HCT116 (cell line): ENCODE measurements at regions not wholly inside any gene's neighbourhood (a gene's known extent, or its start where the extent isn't known, plus 50 kb on each side); places are given as distances from the start of the nearest gene placed in this dataset.

Experiments
- ATAC-seq: fragments of 200-7000 bp; cut with Tn5 transposase; 2 replicates; pipeline ENCODE4 v1.9.1; 2020; ENCODE audit warnings: mild to moderate bottlenecking, moderate library complexity
- BruUV-seq: library from RNA; stranded (reverse); fragments of 400-500 nt; replicated peaks from 2 replicates; lab custom pipeline; 2021; lab: Mats Ljungman, UMichigan
- CTCF ChIA-PET: fragments of 300-600 bp; sonication (Branson Sonifier 250); formaldehyde crosslinking; loops from one replicate; lab custom pipeline; 2021; ENCODE audit warnings: antibody characterized with exemption; lab: Charles Lee
- POLR2A ChIA-PET: fragments of 300-600, 350-600 bp; sonication (Branson Sonifier 250); formaldehyde crosslinking; loops from one replicate; lab custom pipeline; 2021; ENCODE audit warnings: antibody characterized with exemption; lab: Charles Lee
- RAD21 ChIA-PET, 2 experiments: fragments of 300-600 bp; sonication (Branson Sonifier 250); formaldehyde crosslinking; loops; one replicate each; lab custom pipeline; 2023; ENCODE audit warnings: low total read pairs in 2 of 2; ENCODE audit not compliant: uncharacterized antibody in 2 of 2, unreplicated experiment in 2 of 2, low non-redundant PET in 1 of 2; lab: Charles Lee
- DNase-seq: peaks from one replicate; pipeline ENCODE4 v3.0.0-alpha.2; 2010; ENCODE audit warnings: low read depth, low spot score
- H2AFZ ChIP-seq: fragments of 200-600 bp; shearing (Covaris generic), sonication (generic); 2 replicates; pipeline ENCODE4 v1.6.1; 2017; ENCODE audit warnings: low read depth, mixed run types, mixed read lengths, antibody characterized with exemption, low read length; ENCODE audit not compliant: poor library complexity, severe bottlenecking
- H3K27ac ChIP-seq: 2 replicates; pipeline ENCODE4 v1.5.1; 2012; ENCODE audit warnings: low read depth, low read length
- H3K27me3 ChIP-seq: fragments of 200-600 bp; sonication (generic); 2 replicates; pipeline ENCODE4 v1.6.1; 2016; ENCODE audit warnings: mixed run types, low read length, mixed read lengths; ENCODE audit not compliant: insufficient read depth
- H3K36me3 ChIP-seq, 2 experiments: fragments of 200-500 bp in 1 of 2; fragments of 200-600 bp in 1 of 2; sonication (Bioruptor generic) in 1 of 2; sonication (generic) in 1 of 2; 2 replicates each; pipeline versions ENCODE4 v1.5.1 to v1.6.1; 2014 to 2016; ENCODE audit warnings: low read length in 2 of 2, inconsistent platforms in 1 of 2, mixed read lengths in 1 of 2, mixed run types in 1 of 2; ENCODE audit not compliant: insufficient read depth in 2 of 2, control insufficient read depth in 1 of 2
- H3K4me1 ChIP-seq, 2 experiments: fragments of 200-600 bp in 1 of 2; sonication (generic) in 1 of 2; 2 replicates each; pipeline versions ENCODE4 v1.5.1 to v1.6.1; 2012 to 2017; ENCODE audit warnings: low read length in 2 of 2, inconsistent platforms in 1 of 2, mild to moderate bottlenecking in 1 of 2, mixed read lengths in 1 of 2, mixed run types in 1 of 2, moderate library complexity in 1 of 2; ENCODE audit not compliant: insufficient read depth in 2 of 2, control insufficient read depth in 1 of 2
- H3K4me2 ChIP-seq: fragments of 200-600 bp; sonication (generic); 2 replicates; pipeline ENCODE4 v1.6.1; 2017; ENCODE audit warnings: mixed run types, low read length, mixed read lengths
- H3K4me3 ChIP-seq, 2 experiments: fragments of 200-600 bp in 1 of 2; sonication (generic) in 1 of 2; replicated peaks in 1 of 2; 2 replicates each; pipeline ENCODE4 v1.5.1; 2011 to 2016; ENCODE audit warnings: low read length in 2 of 2, control low read depth in 1 of 2, low read depth in 1 of 2, mild to moderate bottlenecking in 1 of 2, mixed read lengths in 1 of 2, mixed run types in 1 of 2
- H3K79me2 ChIP-seq: fragments of 200-600 bp; sonication (generic); 2 replicates; pipeline ENCODE4 v1.6.1; 2017; ENCODE audit warnings: mild to moderate bottlenecking, mixed run types, low read length, moderate library complexity, mixed read lengths; ENCODE audit not compliant: insufficient read depth
- H3K9ac ChIP-seq: fragments of 200-600 bp; sonication (generic); 2 replicates; pipeline ENCODE4 v1.6.1; 2016; ENCODE audit warnings: low read length, mixed read lengths
- H3K9me2 ChIP-seq: fragments of 200-600 bp; sonication (generic), shearing (Covaris generic); 2 replicates; pipeline ENCODE4 v1.6.1; 2017; ENCODE audit warnings: mixed run types, mild to moderate bottlenecking, moderate library complexity; ENCODE audit not compliant: insufficient read depth
- H3K9me3 ChIP-seq, 2 experiments: fragments of 200-500 bp in 1 of 2; fragments of 200-600 bp in 1 of 2; sonication (Bioruptor generic) in 1 of 2; sonication (generic) in 1 of 2; 2 replicates each; pipeline ENCODE4 v1.6.1; 2014 to 2017; ENCODE audit warnings: low read length in 2 of 2, mixed read lengths in 2 of 2, inconsistent platforms in 1 of 2, low read depth in 1 of 2, mild to moderate bottlenecking in 1 of 2, mixed run types in 1 of 2, moderate library complexity in 1 of 2; ENCODE audit not compliant: control insufficient read depth in 1 of 2, insufficient read depth in 1 of 2
- H4K20me1 ChIP-seq: fragments of 200-600 bp; sonication (generic), shearing (Covaris generic); 2 replicates; pipeline ENCODE4 v1.6.1; 2017; ENCODE audit warnings: mixed run types, mild to moderate bottlenecking, moderate library complexity; ENCODE audit not compliant: insufficient read depth
- CBX3 ChIP-seq: IDR thresholded peaks from 2 replicates; pipeline ENCODE4 v1.6.1; 2012; ENCODE audit warnings: low read depth
- CTCF ChIP-seq, 3 experiments: fragments of 200-600 bp in 1 of 3; sonication (generic) in 1 of 3; IDR thresholded peaks in 2 of 3; conservative IDR thresholded peaks in 1 of 3; 2 replicates each; pipeline ENCODE4 v1.5.1; 2012 to 2017; ENCODE audit warnings: low read depth in 2 of 3, low read length in 2 of 3, antibody characterized with exemption in 1 of 3, borderline replicate concordance in 1 of 3, control low read depth in 1 of 3, mild to moderate bottlenecking in 1 of 3, mixed read lengths in 1 of 3, mixed run types in 1 of 3, moderate library complexity in 1 of 3; ENCODE audit not compliant: insufficient read depth in 1 of 3
- EGR1 ChIP-seq: IDR thresholded peaks from 2 replicates; pipeline ENCODE4 v1.6.1; 2012; ENCODE audit warnings: low read depth
- ELF1 ChIP-seq: IDR thresholded peaks from 2 replicates; pipeline ENCODE4 v1.6.1; 2012; ENCODE audit warnings: low read depth, borderline replicate concordance
- EZH2phosphoT487 ChIP-seq: fragments of 200-600 bp; IDR thresholded peaks from 2 replicates; pipeline ENCODE4 v1.6.1; 2018; ENCODE audit warnings: antibody characterized with exemption, borderline replicate concordance
- JUND ChIP-seq: IDR thresholded peaks from 2 replicates; pipeline ENCODE4 v1.6.1; 2012
- MAX ChIP-seq: IDR thresholded peaks from 2 replicates; pipeline ENCODE4 v1.6.1; 2012
- POLR2A ChIP-seq: IDR thresholded peaks from 2 replicates; pipeline ENCODE4 v1.7.0; 2011; ENCODE audit warnings: borderline replicate concordance; ENCODE audit not compliant: insufficient read depth, insufficient read length; ENCODE audit errors: extremely low read depth
- RAD21 ChIP-seq: IDR thresholded peaks from 2 replicates; pipeline ENCODE4 v1.6.1; 2012; ENCODE audit warnings: low read depth, mild to moderate bottlenecking
- SRF ChIP-seq: IDR thresholded peaks from 2 replicates; pipeline ENCODE4 v1.6.1; 2012; ENCODE audit warnings: low read depth
- YY1 ChIP-seq: IDR thresholded peaks from 2 replicates; pipeline ENCODE4 v1.6.1; 2011; ENCODE audit warnings: low read length, low read depth, moderate library complexity, mild to moderate bottlenecking; ENCODE audit not compliant: insufficient replicate concordance; ENCODE audit errors: extremely low read depth
- ZFX ChIP-seq: fragments of 450-650 bp; IDR thresholded peaks from 2 replicates; pipeline ENCODE4 v1.6.1; 2017
- ZNF274 ChIP-seq: fragments of 200-500 bp; sonication (Bioruptor generic); IDR thresholded peaks from 2 replicates; pipeline ENCODE4 v1.6.1; 2014; ENCODE audit warnings: mild to moderate bottlenecking, low read depth, low read length, inconsistent platforms
- intact Hi-C: fragments of 100-400 bp; cut with micrococcal nuclease; formaldehyde crosslinking; loops from 2 replicates; pipeline ENCODE4 v1.10.0; 2022
- TF ChIP-seq, protein P1 (sequence below): IDR thresholded peaks from 2 replicates; pipeline ENCODE4 v1.6.1; 2012

- no peak for DNase-seq
- H3K4me3 ChIP-seq: no peak overlapping the region
- H3K36me3 ChIP-seq: no peaks in the 10 kb centered on the region
- BruUV-seq: no TSS peak
- no peaks in the 10 kb centered on the region for H3K79me2 ChIP-seq
- no peaks in the 10 kb centered on the region for H3K9me2 ChIP-seq
- H2AFZ ChIP-seq: no peak overlapping the region
- ChIA-PET CTCF (no interaction called here), POLR2A (no interaction called here), RAD21 (no interaction called here)
- no peak overlapping the region for H3K4me2 ChIP-seq
- H3K9me3 ChIP-seq: no peaks in the 10 kb centered on the region
- peaks cover 0 to 9% of the 10 kb centered on the region in 2 experiments; a peak in 1 of 4 replicates for H3K4me1 ChIP-seq
- no peak for ATAC-seq
- H3K9ac ChIP-seq: no peak overlapping the region
- H4K20me1 ChIP-seq: no peaks in the 10 kb centered on the region
- TF ChIP-seq EZH2phosphoT487 (no peak), SRF (no peak), CBX3 (no peak), YY1 (no peak), MAX (no peak), POLR2A (no peak), RAD21 (no peak), CTCF (IDR thresholded peaks at IDR 0.05 in 2 of 3, conservative IDR thresholded peaks at IDR 0.05 in 1 of 3; ENCODE audit: borderline replicate concordance in 1 of 3, insufficient read depth in 1 of 3, low read depth in 2 of 3, low read length in 2 of 3) (no peak), ZNF274 (no peak), JUND (no peak), EGR1 (no peak), ELF1 (no peak), ZFX (no peak)
- TF ChIP-seq, protein P1, sequence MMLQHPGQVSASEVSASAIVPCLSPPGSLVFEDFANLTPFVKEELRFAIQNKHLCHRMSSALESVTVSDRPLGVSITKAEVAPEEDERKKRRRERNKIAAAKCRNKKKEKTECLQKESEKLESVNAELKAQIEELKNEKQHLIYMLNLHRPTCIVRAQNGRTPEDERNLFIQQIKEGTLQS: no peak
- 0 out of 2 replicates have a peak, but pooled peaks cover 3% of the 10 kb centered on the region for H3K27me3 ChIP-seq
- intact Hi-C loops: no loop called here
- H3K27ac ChIP-seq: no peak overlapping the region
Measured at GRCh38 chr11:130608287-130608686, 159.8 kb downstream of the ADAMTS15 start.
